Uterus (tissue), 3 donors: ENCODE measurements at regions not wholly inside any gene's neighbourhood (a gene's known extent, or its start where the extent isn't known, plus 50 kb on each side); places are given as distances from the start of the nearest gene placed in this dataset.
A peak's percentile ranks its signal among the peaks of the same experiment; 100 is the strongest.
"Not testable (repeated sequence)": the region's sequence is repeated elsewhere in the genome, so short reads cannot be mapped to it uniquely, and the experiment has no call there.

Source experiments
- DNase-seq, 2 donors: peaks; one replicate each; pipeline ENCODE4 v3.0.0-alpha.2; 2019 to 2020
- H3K27ac ChIP-seq, 2 donors: fragments of 200-600 bp; sonication (generic); 1 replicate in 1 of 2; 2 replicates in 1 of 2; pipeline ENCODE4 v1.5.1; 2016 to 2018
- H3K27me3 ChIP-seq, 2 donors: fragments of 200-600 bp; sonication (generic); one replicate each; pipeline ENCODE4 v1.5.1; 2018 to 2019; ENCODE audit warnings: control low read depth in 1 of 2
- H3K36me3 ChIP-seq, 2 donors: fragments of 200-600 bp; sonication (generic); one replicate each; pipeline ENCODE4 v1.5.1; 2019; ENCODE audit warnings: control low read depth in 1 of 2
- H3K4me1 ChIP-seq, 2 donors: fragments of 200-600 bp; sonication (generic); one replicate each; pipeline ENCODE4 v1.5.1; 2018 to 2019; ENCODE audit warnings: control low read depth in 1 of 2
- H3K4me3 ChIP-seq, 2 donors: fragments of 200-600 bp; sonication (generic); 1 replicate in 1 of 2; 2 replicates in 1 of 2; pipeline ENCODE4 v1.5.1; 2018 to 2019; ENCODE audit warnings: mild to moderate bottlenecking in 1 of 2
- H3K9me3 ChIP-seq, 2 donors: fragments of 200-600 bp; sonication (generic); one replicate each; pipeline ENCODE4 v1.5.1; 2019; ENCODE audit warnings: control low read depth in 1 of 2
- CTCF ChIP-seq, 4 experiments: fragments of 200-600 bp in 2 of 4; fragments of 450-650 bp in 2 of 4; sonication (generic) in 2 of 4; IDR thresholded peaks; one replicate each; pipeline ENCODE4 v1.5.1; 2016 to 2019; ENCODE audit warnings: antibody characterized with exemption in 4 of 4, mild to moderate bottlenecking in 2 of 4, moderate library complexity in 1 of 4
- intact Hi-C: fragments of 100-400 bp; cut with DNase I; formaldehyde crosslinking; loops from one replicate; pipeline ENCODE4 v1.15.1; 2023; ENCODE audit warnings: low total_unique reads
- donor health status: DM: yes; HTN: yes; CAD: no.

GRCh38 chr20:30309938-30310337 is 947.5 kb upstream of the DEFB115 start:
- H3K36me3 ChIP-seq, H3K9me3 ChIP-seq, H3K4me1 ChIP-seq, H3K4me3 ChIP-seq, intact Hi-C loops, H3K27ac ChIP-seq, H3K27me3 ChIP-seq, DNase-seq: not testable (repeated sequence)

GRCh38 chr20:30310385-30310784 is 947.1 kb upstream of the DEFB115 start:
- H3K9me3 ChIP-seq, H3K4me1 ChIP-seq, H3K27ac ChIP-seq, DNase-seq, H3K4me3 ChIP-seq, intact Hi-C loops, H3K27me3 ChIP-seq, H3K36me3 ChIP-seq: not testable (repeated sequence)

- intact Hi-C loops, H3K9me3 ChIP-seq, H3K27me3 ChIP-seq, H3K4me3 ChIP-seq, H3K27ac ChIP-seq, H3K4me1 ChIP-seq, DNase-seq, H3K36me3 ChIP-seq: not testable (repeated sequence)
These were observed 945.2 kb upstream of the DEFB115 start for GRCh38 chr20:30312220-30312619.

- DNase-seq, H3K4me3 ChIP-seq, intact Hi-C loops, H3K9me3 ChIP-seq, H3K36me3 ChIP-seq, H3K4me1 ChIP-seq, H3K27ac ChIP-seq, H3K27me3 ChIP-seq: not testable (repeated sequence)
These were observed 943.8 kb upstream of the DEFB115 start for GRCh38 chr20:30313660-30314059.

GRCh38 chr20:30316063-30316462 is 941.4 kb upstream of the DEFB115 start:
- H3K27ac ChIP-seq, H3K4me1 ChIP-seq, DNase-seq, intact Hi-C loops, H3K27me3 ChIP-seq, H3K36me3 ChIP-seq, H3K4me3 ChIP-seq, H3K9me3 ChIP-seq: not testable (repeated sequence)

GRCh38 chr20:30316532-30317299 is 940.7 kb upstream of the DEFB115 start:
- H3K27ac ChIP-seq, H3K4me3 ChIP-seq, H3K9me3 ChIP-seq, H3K4me1 ChIP-seq, H3K27me3 ChIP-seq, intact Hi-C loops, H3K36me3 ChIP-seq: not testable (repeated sequence)
- peak in 1 of 2 donors; percentile 25 for DNase-seq

GRCh38 chr20:30333744-30334143 is 923.7 kb upstream of the DEFB115 start:
- H3K27ac ChIP-seq, intact Hi-C loops, DNase-seq, H3K27me3 ChIP-seq, H3K4me3 ChIP-seq, H3K4me1 ChIP-seq, H3K36me3 ChIP-seq, H3K9me3 ChIP-seq: not testable (repeated sequence)

GRCh38 chr20:30337556-30337955 is 919.9 kb upstream of the DEFB115 start:
- H3K4me3 ChIP-seq, H3K36me3 ChIP-seq, H3K27me3 ChIP-seq, H3K27ac ChIP-seq, DNase-seq, intact Hi-C loops, H3K4me1 ChIP-seq, H3K9me3 ChIP-seq: not testable (repeated sequence)

- TF ChIP-seq CTCF (IDR thresholded peaks at IDR 0.05) = peak in 1 of 4 experiments; percentile 19
- intact Hi-C loops = not testable (repeated sequence)
These were observed 908.5 kb upstream of the DEFB115 start for GRCh38 chr20:30348932-30349331.

More at GRCh38 chr20:30348932-30349331, 908.5 kb upstream of the DEFB115 start:
- not testable (repeated sequence) for H3K36me3 ChIP-seq, H3K4me3 ChIP-seq, H3K9me3 ChIP-seq, H3K27ac ChIP-seq, DNase-seq, H3K4me1 ChIP-seq, H3K27me3 ChIP-seq
